Liver (tissue), 8 donors: ENCODE measurements at regions not wholly inside any gene's neighbourhood (a gene's known extent, or its start where the extent isn't known, plus 50 kb on each side); places are given as distances from the start of the nearest gene placed in this dataset.

Source experiments
- DNase-seq: peaks from one replicate; pipeline ENCODE4 v3.0.0-alpha.2; 2017; ENCODE audit warnings: low spot score
- H3K27ac ChIP-seq, 2 donors: one replicate each; pipeline ENCODE4 v1.7.0; 2013; ENCODE audit warnings: inconsistent platforms in 2 of 2, low read length in 2 of 2, control low read depth in 1 of 2, low read depth in 1 of 2, mild to moderate bottlenecking in 1 of 2
- H3K27me3 ChIP-seq, 4 donors: one replicate each; pipeline versions ENCODE4 v1.6.1 to v1.7.0; 2013; ENCODE audit warnings: low read length in 3 of 4, inconsistent platforms in 1 of 4, mild to moderate bottlenecking in 1 of 4, moderate library complexity in 1 of 4; ENCODE audit not compliant: control insufficient read depth in 4 of 4, insufficient read depth in 4 of 4
- H3K36me3 ChIP-seq, 4 donors: one replicate each; pipeline versions ENCODE4 v1.6.1 to v1.7.0; 2013; ENCODE audit warnings: low read length in 3 of 4, mild to moderate bottlenecking in 3 of 4, low read depth in 1 of 4, moderate library complexity in 1 of 4; ENCODE audit not compliant: control insufficient read depth in 4 of 4, insufficient read depth in 3 of 4
- H3K4me1 ChIP-seq, 4 donors: one replicate each; pipeline versions ENCODE4 v1.6.1 to v1.7.0; 2013; ENCODE audit warnings: low read length in 3 of 4, mild to moderate bottlenecking in 3 of 4, moderate library complexity in 1 of 4; ENCODE audit not compliant: control insufficient read depth in 4 of 4, insufficient read depth in 4 of 4
- H3K4me3 ChIP-seq, 3 donors: one replicate each; pipeline versions ENCODE4 v1.6.1 to v1.7.0; 2013; ENCODE audit warnings: low read length in 3 of 3, control low read depth in 1 of 3, low read depth in 1 of 3, mild to moderate bottlenecking in 1 of 3
- H3K9ac ChIP-seq, 2 donors: one replicate each; pipeline ENCODE4 v1.7.0; 2013; ENCODE audit warnings: low read length in 2 of 2, mild to moderate bottlenecking in 2 of 2, moderate library complexity in 2 of 2, control low read depth in 1 of 2, low read depth in 1 of 2
- H3K9me3 ChIP-seq, 4 donors: one replicate each; pipeline versions ENCODE4 v1.6.1 to v1.7.0; 2013; ENCODE audit warnings: low read length in 3 of 4; ENCODE audit not compliant: control insufficient read depth in 4 of 4
- EGR1 ChIP-seq, 2 donors: IDR thresholded peaks; 2 replicates each; pipeline ENCODE4 v1.6.1; 2016 to 2018; ENCODE audit warnings: antibody characterized with exemption in 2 of 2, low read depth in 2 of 2
- FOXA1 ChIP-seq: IDR thresholded peaks from 2 replicates; pipeline ENCODE4 v1.6.1; 2016; ENCODE audit warnings: antibody characterized with exemption
- FOXA2 ChIP-seq: IDR thresholded peaks from 2 replicates; pipeline ENCODE4 v1.6.1; 2016; ENCODE audit warnings: antibody characterized with exemption
- GABPA ChIP-seq, 2 donors: IDR thresholded peaks in 1 of 2; conservative IDR thresholded peaks in 1 of 2; 2 replicates each; pipeline ENCODE4 v1.6.1; 2016; ENCODE audit warnings: antibody characterized with exemption in 2 of 2, mild to moderate bottlenecking in 1 of 2, moderate library complexity in 1 of 2
- HNF4A ChIP-seq, 2 donors: conservative IDR thresholded peaks; 2 replicates each; pipeline ENCODE4 v1.6.1; 2016; ENCODE audit warnings: antibody characterized with exemption in 2 of 2, mild to moderate bottlenecking in 2 of 2
- HNF4G ChIP-seq: IDR thresholded peaks from 2 replicates; pipeline ENCODE4 v1.6.1; 2016; ENCODE audit warnings: antibody characterized with exemption
- JUND ChIP-seq, 2 donors: IDR thresholded peaks; 2 replicates each; pipeline ENCODE4 v1.6.1; 2016; ENCODE audit warnings: antibody characterized with exemption in 2 of 2
- NR2F2 ChIP-seq: IDR thresholded peaks from 2 replicates; pipeline ENCODE4 v1.6.1; 2016; ENCODE audit warnings: antibody characterized with exemption
- RXRA ChIP-seq, 2 donors: IDR thresholded peaks; 2 replicates each; pipeline ENCODE4 v1.6.1; 2017 to 2018; ENCODE audit warnings: antibody characterized with exemption in 2 of 2, mild to moderate bottlenecking in 1 of 2
- TAF1 ChIP-seq: conservative IDR thresholded peaks from 2 replicates; pipeline ENCODE4 v1.6.1; 2016; ENCODE audit warnings: antibody characterized with exemption, mild to moderate bottlenecking
- YY1 ChIP-seq: IDR thresholded peaks from 2 replicates; pipeline ENCODE4 v1.6.1; 2016; ENCODE audit warnings: antibody characterized with exemption, mild to moderate bottlenecking
- WGBS: extraction: QIAGEN DNeasy Blood & Tissue Kit; methylation state at CpG from one replicate; pipeline ENCODE4 v1.1.7; 2013; 5-methylcytosine and 5-hydroxymethylcytosine counted together
- TF ChIP-seq, protein P1 (sequence below): IDR thresholded peaks from 2 replicates; pipeline ENCODE4 v1.6.1; 2016; ENCODE audit warnings: antibody characterized with exemption
- TF ChIP-seq, protein P2 (sequence below): fragments of 150-350 bp; IDR thresholded peaks from 2 replicates; pipeline ENCODE4 v1.5.1; 2017; ENCODE audit warnings: improper control_type of control experiment, low read depth, low read length; ENCODE audit not compliant: missing input control
- TF ChIP-seq, protein P3 (sequence below): IDR thresholded peaks from 2 replicates; pipeline ENCODE4 v1.6.1; 2016; ENCODE audit warnings: antibody characterized with exemption, mild to moderate bottlenecking
- donor health status: healthy.
- donor health status: healthy.
- donor health status: healthy.
- donor health status: healthy.
- donor health status: healthy.

DNA sequence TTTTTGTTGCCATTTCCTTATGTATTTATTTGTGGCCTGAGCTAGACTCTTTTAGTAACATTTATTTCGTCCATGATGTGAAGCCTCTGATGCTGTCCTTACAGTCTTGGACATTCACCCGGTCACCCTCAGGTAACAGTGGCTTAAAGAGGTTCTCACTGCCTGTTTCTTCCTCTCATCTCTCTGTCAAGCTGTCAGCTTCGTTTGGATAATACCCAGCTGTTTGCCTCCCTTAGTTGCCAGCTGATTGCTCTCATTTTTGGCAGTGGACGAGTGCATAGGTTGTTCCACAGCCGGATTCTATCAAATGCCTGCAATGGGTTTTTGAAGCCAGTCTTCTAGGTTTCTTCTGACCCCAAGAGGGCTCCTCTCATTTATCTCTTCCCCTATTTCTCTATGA lies 427.7 kb downstream of the MED10 start (continued):
- no peak for TF ChIP-seq NR2F2
- TF ChIP-seq HNF4G, result no peak
- no peak for TF ChIP-seq RXRA (IDR thresholded peaks at IDR 0.05)

- Histone ChIP-seq H3K36me3 (no peaks in the 10 kb centered on the region), H3K9me3 (no peaks in the 10 kb centered on the region), H3K4me1 (no peaks in the 10 kb centered on the region), H3K27me3 (no peaks in the 10 kb centered on the region), H3K9ac (no peak overlapping the region), H3K27ac (no peak overlapping the region), H3K4me3 (no peak overlapping the region)
- TF ChIP-seq EGR1 (IDR thresholded peaks at IDR 0.05; ENCODE audit: low read depth in 2 of 2), result no peak
- DNase-seq, result no peak
- WGBS, result 80% methylated on average over 5 of the region's 5 CpGs
Measured at GRCh38 chr5:5941486-5941885, 436.9 kb downstream of the MED10 start.

GRCh38 chr5:5939759-5940370 lies 438.5 kb downstream of the MED10 start:
- no peak for TF ChIP-seq FOXA2
- no peak for TF ChIP-seq JUND (IDR thresholded peaks at IDR 0.05)
- no peak for TF ChIP-seq HNF4G
- no peak for TF ChIP-seq TAF1
- no peak for TF ChIP-seq YY1
- TF ChIP-seq, protein P1, sequence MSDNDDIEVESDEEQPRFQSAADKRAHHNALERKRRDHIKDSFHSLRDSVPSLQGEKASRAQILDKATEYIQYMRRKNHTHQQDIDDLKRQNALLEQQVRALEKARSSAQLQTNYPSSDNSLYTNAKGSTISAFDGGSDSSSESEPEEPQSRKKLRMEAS, result no peak
- TF ChIP-seq, protein P2, sequence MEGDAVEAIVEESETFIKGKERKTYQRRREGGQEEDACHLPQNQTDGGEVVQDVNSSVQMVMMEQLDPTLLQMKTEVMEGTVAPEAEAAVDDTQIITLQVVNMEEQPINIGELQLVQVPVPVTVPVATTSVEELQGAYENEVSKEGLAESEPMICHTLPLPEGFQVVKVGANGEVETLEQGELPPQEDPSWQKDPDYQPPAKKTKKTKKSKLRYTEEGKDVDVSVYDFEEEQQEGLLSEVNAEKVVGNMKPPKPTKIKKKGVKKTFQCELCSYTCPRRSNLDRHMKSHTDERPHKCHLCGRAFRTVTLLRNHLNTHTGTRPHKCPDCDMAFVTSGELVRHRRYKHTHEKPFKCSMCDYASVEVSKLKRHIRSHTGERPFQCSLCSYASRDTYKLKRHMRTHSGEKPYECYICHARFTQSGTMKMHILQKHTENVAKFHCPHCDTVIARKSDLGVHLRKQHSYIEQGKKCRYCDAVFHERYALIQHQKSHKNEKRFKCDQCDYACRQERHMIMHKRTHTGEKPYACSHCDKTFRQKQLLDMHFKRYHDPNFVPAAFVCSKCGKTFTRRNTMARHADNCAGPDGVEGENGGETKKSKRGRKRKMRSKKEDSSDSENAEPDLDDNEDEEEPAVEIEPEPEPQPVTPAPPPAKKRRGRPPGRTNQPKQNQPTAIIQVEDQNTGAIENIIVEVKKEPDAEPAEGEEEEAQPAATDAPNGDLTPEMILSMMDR, result no peak
- TF ChIP-seq, protein P3, sequence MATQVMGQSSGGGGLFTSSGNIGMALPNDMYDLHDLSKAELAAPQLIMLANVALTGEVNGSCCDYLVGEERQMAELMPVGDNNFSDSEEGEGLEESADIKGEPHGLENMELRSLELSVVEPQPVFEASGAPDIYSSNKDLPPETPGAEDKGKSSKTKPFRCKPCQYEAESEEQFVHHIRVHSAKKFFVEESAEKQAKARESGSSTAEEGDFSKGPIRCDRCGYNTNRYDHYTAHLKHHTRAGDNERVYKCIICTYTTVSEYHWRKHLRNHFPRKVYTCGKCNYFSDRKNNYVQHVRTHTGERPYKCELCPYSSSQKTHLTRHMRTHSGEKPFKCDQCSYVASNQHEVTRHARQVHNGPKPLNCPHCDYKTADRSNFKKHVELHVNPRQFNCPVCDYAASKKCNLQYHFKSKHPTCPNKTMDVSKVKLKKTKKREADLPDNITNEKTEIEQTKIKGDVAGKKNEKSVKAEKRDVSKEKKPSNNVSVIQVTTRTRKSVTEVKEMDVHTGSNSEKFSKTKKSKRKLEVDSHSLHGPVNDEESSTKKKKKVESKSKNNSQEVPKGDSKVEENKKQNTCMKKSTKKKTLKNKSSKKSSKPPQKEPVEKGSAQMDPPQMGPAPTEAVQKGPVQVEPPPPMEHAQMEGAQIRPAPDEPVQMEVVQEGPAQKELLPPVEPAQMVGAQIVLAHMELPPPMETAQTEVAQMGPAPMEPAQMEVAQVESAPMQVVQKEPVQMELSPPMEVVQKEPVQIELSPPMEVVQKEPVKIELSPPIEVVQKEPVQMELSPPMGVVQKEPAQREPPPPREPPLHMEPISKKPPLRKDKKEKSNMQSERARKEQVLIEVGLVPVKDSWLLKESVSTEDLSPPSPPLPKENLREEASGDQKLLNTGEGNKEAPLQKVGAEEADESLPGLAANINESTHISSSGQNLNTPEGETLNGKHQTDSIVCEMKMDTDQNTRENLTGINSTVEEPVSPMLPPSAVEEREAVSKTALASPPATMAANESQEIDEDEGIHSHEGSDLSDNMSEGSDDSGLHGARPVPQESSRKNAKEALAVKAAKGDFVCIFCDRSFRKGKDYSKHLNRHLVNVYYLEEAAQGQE, result no peak
- no peak for TF ChIP-seq FOXA1
- no peak for TF ChIP-seq HNF4A (conservative IDR thresholded peaks at IDR 0.05)
- TF ChIP-seq GABPA (IDR thresholded peaks at IDR 0.05 in 1 of 2, conservative IDR thresholded peaks at IDR 0.05 in 1 of 2), result no peak
- no peak for DNase-seq
- Histone ChIP-seq H3K27ac (no peak overlapping the region), H3K27me3 (no peaks in the 10 kb centered on the region), H3K9me3 (no peaks in the 10 kb centered on the region), H3K4me3 (no peak overlapping the region), H3K9ac (no peak overlapping the region), H3K4me1 (no peaks in the 10 kb centered on the region), H3K36me3 (no peaks in the 10 kb centered on the region)
- 78% methylated on average over 5 of the region's 5 CpGs for WGBS
